Mucosa of rectum (tissue), 2 donors: ENCODE measurements at regions not wholly inside any gene's neighbourhood (a gene's known extent, or its start where the extent isn't known, plus 50 kb on each side); places are given as distances from the start of the nearest gene placed in this dataset.

Experiments used
- H3K27ac ChIP-seq, 2 donors: one replicate each; pipeline ENCODE4 v1.7.0; 2013; ENCODE audit warnings: inconsistent platforms in 2 of 2, low read depth in 2 of 2, low read length in 2 of 2
- H3K27me3 ChIP-seq, 2 donors: one replicate each; pipeline ENCODE4 v1.7.0; 2013; ENCODE audit warnings: low read length in 2 of 2; ENCODE audit not compliant: control insufficient read depth in 2 of 2, insufficient read depth in 2 of 2
- H3K36me3 ChIP-seq, 2 donors: one replicate each; pipeline ENCODE4 v1.7.0; 2013; ENCODE audit warnings: low read length in 2 of 2; ENCODE audit not compliant: control insufficient read depth in 2 of 2, insufficient read depth in 2 of 2
- H3K4me1 ChIP-seq, 2 donors: one replicate each; pipeline ENCODE4 v1.7.0; 2013; ENCODE audit warnings: low read length in 2 of 2, mild to moderate bottlenecking in 1 of 2; ENCODE audit not compliant: control insufficient read depth in 2 of 2, insufficient read depth in 2 of 2
- H3K4me3 ChIP-seq, 2 donors: one replicate each; pipeline ENCODE4 v1.7.0; 2013; ENCODE audit warnings: low read length in 2 of 2
- H3K9ac ChIP-seq, 2 donors: one replicate each; pipeline ENCODE4 v1.7.0; 2013; ENCODE audit warnings: low read length in 2 of 2, low read depth in 1 of 2, mild to moderate bottlenecking in 1 of 2
- H3K9me3 ChIP-seq, 2 donors: one replicate each; pipeline ENCODE4 v1.7.0; 2013; ENCODE audit warnings: low read length in 2 of 2; ENCODE audit not compliant: control insufficient read depth in 2 of 2
- donor health status: healthy.
- donor health status: Normal muscosa, but diverticular disease.

DNA sequence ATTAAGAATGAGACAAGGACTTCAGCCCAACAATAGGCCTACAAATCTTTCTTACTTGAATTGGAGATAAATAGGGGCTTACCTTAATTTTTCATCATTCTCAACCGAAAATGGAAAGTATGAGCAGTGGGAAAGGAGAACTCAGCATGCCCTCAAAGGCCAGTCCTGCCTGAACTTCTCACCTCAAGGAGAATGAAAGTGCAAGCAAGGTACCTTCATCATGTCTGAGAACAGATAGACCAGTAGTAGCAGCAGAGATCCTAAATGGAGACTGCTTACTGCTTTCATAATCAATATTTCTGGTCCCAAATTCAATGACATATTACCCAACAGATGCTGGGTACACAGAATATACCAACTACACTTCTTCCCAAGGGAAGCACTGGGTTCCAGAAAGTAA is 194.0 kb upstream of the SLITRK1 start:
- Histone ChIP-seq H3K36me3 (no peaks in the 10 kb centered on the region), H3K9ac (no peak overlapping the region), H3K27ac (no peak overlapping the region), H3K4me3 (no peak overlapping the region), H3K9me3 (peaks cover 0 to 2% of the 10 kb centered on the region in 2 donors), H3K4me1 (no peaks in the 10 kb centered on the region), H3K27me3 (no peaks in the 10 kb centered on the region)

DNA sequence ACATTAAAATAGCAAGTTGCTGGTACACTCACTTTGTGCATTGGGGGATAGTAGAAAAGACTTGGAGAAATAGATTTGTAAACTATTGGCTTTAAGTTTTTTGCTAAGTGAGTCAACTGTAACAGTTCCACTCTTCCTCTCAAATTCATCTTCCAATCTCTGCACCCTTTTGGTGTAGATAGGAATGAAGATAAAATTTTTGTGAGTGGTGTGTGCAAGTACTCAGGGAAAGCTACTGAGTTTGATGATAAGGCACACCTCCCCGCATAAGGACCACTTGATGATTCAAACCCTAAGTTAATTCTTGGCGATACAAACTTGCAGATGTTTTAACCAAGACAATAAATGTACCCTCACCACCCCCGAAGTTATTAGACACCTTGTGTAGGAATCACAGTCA is 168.3 kb upstream of the SLITRK1 start:
- H3K4me3 ChIP-seq, result no peak overlapping the region
- H3K9me3 ChIP-seq, result peaks cover 2 to 6% of the 10 kb centered on the region in 2 donors
- H3K27ac ChIP-seq, result no peak overlapping the region
- no peaks in the 10 kb centered on the region for H3K4me1 ChIP-seq
- no peaks in the 10 kb centered on the region for H3K36me3 ChIP-seq
- H3K27me3 ChIP-seq, result no peaks in the 10 kb centered on the region
- H3K9ac ChIP-seq, result no peak overlapping the region

DNA sequence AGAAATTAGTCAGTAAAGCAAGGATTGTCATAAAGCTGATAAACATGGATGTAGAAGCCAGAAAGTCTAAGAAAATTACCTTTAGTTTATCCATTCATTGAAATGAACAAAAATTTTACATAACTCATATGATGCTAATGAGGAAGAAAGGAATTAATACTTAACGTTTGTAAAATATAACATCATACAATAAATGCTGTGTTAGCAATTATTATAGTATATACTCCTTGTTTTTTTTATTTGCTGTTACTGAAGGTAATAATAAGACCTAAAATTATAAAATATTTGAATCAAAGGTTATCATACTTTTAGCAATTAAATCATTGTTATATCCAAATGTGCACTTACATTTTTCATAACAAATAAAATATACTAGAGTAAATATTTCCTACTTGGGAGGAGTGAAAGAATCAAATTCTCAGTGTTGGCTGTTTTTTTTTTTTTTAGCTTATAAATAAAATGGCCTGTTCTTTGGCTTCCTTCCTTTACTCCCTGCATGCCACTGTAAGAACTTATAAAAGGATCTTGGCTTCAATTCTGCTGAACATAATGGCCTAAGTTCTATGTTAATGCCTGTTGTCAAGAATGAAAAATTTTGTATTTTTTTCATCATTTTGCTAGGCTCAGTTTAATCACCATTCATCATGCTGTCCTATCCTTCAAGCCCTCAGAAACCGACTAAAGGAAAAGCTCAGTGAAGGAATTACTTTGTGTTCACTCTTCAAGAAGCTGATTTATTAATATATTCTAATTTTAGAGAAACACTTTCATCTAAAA is 167.4 kb upstream of the SLITRK1 start:
- Histone ChIP-seq H3K27me3 (no peaks in the 10 kb centered on the region), H3K4me3 (no peak overlapping the region), H3K9ac (no peak overlapping the region), H3K9me3 (peaks cover under 1 to 6% of the 10 kb centered on the region in 2 donors), H3K4me1 (no peaks in the 10 kb centered on the region), H3K27ac (no peak overlapping the region), H3K36me3 (no peaks in the 10 kb centered on the region)

DNA sequence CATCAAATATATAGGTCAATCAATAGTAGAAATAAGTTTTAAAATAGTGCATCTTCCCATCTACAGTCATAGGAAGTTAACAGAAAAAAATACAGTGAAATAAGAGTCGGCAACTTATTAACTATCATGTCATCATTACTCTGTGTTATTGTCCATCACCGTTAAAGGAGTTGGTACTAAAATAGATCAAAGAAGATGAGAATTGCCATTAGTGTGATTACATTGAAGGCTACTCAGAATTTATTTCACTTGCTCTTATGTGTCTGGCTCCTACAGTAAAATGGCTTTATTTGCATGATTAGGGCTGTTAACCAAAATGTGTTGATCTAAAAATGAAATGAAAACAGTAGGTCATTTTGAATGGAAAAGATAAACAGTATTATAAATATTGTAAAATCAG is 162.5 kb upstream of the SLITRK1 start:
- H3K9me3 ChIP-seq, result no peaks in the 10 kb centered on the region
- H3K27ac ChIP-seq, result no peak overlapping the region
- no peaks in the 10 kb centered on the region for H3K4me1 ChIP-seq
- H3K27me3 ChIP-seq, result no peaks in the 10 kb centered on the region
- no peaks in the 10 kb centered on the region for H3K36me3 ChIP-seq
- H3K9ac ChIP-seq, result no peak overlapping the region
- H3K4me3 ChIP-seq, result no peak overlapping the region

DNA sequence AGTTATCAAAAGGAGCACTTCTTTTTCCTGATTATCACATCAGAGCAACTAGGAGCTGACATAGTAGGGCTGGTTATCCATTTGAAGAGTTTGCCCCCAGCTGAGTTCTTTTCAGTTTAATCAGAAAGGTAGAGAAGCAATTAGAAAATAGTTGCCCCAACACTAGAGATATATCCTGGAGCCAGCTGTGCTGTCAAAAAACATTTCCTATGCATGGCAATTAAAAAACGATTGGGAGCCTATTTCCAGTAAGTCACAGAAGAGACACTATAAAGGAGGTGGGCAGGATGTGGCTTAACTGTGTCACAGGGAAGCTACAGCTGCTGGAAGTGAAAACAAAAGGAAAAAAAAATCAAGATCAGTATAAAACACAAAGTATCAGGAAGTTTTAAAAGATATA is 155.7 kb upstream of the SLITRK1 start:
- Histone ChIP-seq H3K36me3 (no peaks in the 10 kb centered on the region), H3K4me1 (no peaks in the 10 kb centered on the region), H3K27me3 (no peaks in the 10 kb centered on the region), H3K9me3 (no peaks in the 10 kb centered on the region), H3K4me3 (no peak overlapping the region), H3K27ac (no peak overlapping the region), H3K9ac (no peak overlapping the region)

DNA sequence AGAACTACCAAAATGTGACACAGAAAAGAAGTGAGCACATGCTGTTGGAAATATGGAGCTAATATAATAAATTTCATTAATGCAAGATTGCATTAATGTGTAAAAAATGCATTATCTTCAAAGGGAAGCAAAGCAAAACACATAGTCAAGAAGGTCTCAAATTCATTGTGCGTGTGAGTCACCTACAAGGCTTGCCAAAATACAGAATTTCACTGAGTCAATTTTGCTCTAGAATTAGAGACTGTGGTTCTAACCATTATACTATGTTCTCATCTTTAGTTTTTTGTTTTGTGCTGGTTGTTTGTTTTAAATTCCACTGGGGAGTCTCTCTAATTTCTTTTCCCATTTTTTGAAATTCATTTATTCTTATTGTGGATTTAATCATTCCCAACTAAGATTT is 149.8 kb upstream of the SLITRK1 start:
- Histone ChIP-seq H3K4me3 (no peak overlapping the region), H3K36me3 (no peaks in the 10 kb centered on the region), H3K27ac (no peak overlapping the region), H3K9me3 (no peaks in the 10 kb centered on the region), H3K27me3 (no peaks in the 10 kb centered on the region), H3K9ac (no peak overlapping the region), H3K4me1 (no peaks in the 10 kb centered on the region)

DNA sequence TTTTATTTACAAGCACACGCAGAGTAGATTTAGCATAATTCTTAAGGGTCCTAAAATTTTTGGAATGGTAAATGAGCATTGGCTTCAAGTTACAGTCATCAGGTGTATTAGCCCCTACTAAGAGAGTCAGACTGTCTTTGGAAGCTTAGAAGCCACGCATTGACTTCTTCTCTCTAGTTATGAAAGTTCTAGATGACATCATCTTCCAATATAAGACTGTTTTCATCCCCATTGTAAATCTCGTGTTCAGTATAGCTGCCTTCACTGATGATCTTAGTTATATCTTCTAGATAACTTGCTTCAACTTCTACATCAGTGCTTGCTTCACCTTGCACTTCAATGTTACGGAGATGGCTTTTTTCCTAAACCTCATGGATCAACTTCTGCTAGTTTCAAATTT is 148.8 kb upstream of the SLITRK1 start:
- Histone ChIP-seq H3K36me3 (no peaks in the 10 kb centered on the region), H3K9ac (no peak overlapping the region), H3K27ac (no peak overlapping the region), H3K27me3 (no peaks in the 10 kb centered on the region), H3K4me3 (no peak overlapping the region), H3K4me1 (no peaks in the 10 kb centered on the region), H3K9me3 (no peaks in the 10 kb centered on the region)

DNA sequence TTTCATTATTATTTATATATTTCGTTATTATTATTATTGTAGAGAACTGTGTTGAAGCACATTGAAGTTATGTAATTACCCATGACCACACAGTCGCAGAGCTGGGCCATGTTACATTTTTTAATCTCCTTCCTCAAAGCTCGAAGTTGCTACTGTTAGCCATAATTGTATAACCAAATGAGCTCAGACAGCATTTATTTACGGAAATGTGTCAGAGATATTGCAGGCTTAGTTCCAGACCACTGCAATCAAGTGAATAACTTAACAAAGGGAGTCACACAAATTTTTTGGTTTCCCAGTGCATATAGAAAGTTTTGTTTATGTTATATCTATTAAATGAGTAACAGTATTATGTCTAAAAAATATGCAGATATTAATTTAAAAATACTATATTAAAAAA is 147.1 kb upstream of the SLITRK1 start:
- Histone ChIP-seq H3K4me3 (no peak overlapping the region), H3K27me3 (no peaks in the 10 kb centered on the region), H3K9me3 (no peaks in the 10 kb centered on the region), H3K27ac (no peak overlapping the region), H3K9ac (no peak overlapping the region), H3K4me1 (no peaks in the 10 kb centered on the region), H3K36me3 (no peaks in the 10 kb centered on the region)

DNA sequence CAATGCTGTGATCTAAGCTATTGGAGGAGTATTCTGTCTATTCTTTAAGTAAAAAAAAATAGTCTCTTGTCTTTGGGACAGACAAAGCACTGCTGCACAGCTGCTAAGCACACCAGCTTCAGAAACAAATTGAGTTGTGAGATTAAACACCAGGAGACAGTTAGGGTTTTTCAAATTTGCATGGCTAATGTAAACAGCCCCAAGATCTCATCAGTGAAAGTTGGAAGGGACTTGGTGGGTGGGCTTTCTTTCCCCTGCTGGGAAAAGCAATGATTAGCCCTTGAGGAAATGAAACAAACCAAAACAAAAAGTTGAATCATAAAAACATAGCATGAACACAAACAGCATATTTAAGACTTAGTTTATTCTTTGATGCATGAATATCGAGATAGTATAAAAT is 143.6 kb upstream of the SLITRK1 start:
- Histone ChIP-seq H3K9me3 (no peaks in the 10 kb centered on the region), H3K27ac (no peak overlapping the region), H3K4me3 (no peak overlapping the region), H3K27me3 (no peaks in the 10 kb centered on the region), H3K36me3 (no peaks in the 10 kb centered on the region), H3K4me1 (no peaks in the 10 kb centered on the region), H3K9ac (no peak overlapping the region)

DNA sequence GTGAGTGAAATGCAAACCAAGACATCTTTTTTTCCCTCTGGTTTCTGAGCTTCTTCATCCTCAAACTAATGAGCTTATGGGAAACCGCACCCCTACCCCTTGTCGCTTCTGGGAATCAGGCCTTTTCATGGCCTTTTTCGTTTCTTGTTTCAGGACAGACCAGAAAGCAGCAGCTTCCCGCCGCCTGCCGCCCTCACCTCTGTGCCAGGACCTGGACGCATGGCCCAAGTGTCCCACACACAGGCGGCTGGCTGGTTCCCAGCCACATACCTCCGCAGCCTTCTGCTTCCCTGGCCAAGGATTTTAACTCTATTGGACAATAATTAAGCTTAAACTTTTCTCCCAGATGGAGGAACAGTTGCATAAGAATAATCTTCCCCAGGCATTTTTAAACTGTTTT is 114.1 kb upstream of the SLITRK1 start:
- no peak overlapping the region for H3K9ac ChIP-seq
- H3K9me3 ChIP-seq, result no peaks in the 10 kb centered on the region
- H3K4me3 ChIP-seq, result no peak overlapping the region
- no peaks in the 10 kb centered on the region for H3K36me3 ChIP-seq
- no peaks in the 10 kb centered on the region for H3K27me3 ChIP-seq
- H3K27ac ChIP-seq, result no peak overlapping the region
- H3K4me1 ChIP-seq, result no peaks in the 10 kb centered on the region

DNA sequence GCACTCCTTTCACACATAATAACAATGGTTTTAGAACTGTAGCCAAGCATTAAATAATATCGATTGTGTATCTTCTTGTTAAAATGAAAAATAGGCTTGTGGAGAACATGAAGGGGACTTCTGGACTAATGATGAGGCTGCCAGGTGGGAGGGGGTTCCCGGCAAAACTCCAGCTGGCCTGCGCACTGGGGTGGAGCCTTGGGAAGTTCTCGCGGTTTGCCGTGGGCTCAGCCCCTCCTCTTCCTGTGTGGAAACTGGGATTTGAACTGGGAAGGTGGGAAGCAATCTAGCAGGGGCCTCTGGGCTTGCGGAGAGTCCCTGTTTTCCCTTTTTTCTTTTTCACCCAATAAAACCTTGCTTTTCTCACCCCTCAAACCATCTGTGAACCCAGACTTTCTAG is 113.7 kb upstream of the SLITRK1 start:
- H3K36me3 ChIP-seq, result no peaks in the 10 kb centered on the region
- H3K9me3 ChIP-seq, result no peaks in the 10 kb centered on the region
- H3K4me1 ChIP-seq, result no peaks in the 10 kb centered on the region
- H3K27ac ChIP-seq, result no peak overlapping the region
- H3K27me3 ChIP-seq, result no peaks in the 10 kb centered on the region
- H3K4me3 ChIP-seq, result no peak overlapping the region
- H3K9ac ChIP-seq, result no peak overlapping the region
